ENCODE measurements at regions not wholly inside any gene's neighbourhood (a gene's known extent, or its start where the extent isn't known, plus 50 kb on each side); places are given as distances from the start of the nearest gene placed in this dataset.
A peak's percentile ranks its signal among the peaks of the same experiment; 100 is the strongest.

DNA sequence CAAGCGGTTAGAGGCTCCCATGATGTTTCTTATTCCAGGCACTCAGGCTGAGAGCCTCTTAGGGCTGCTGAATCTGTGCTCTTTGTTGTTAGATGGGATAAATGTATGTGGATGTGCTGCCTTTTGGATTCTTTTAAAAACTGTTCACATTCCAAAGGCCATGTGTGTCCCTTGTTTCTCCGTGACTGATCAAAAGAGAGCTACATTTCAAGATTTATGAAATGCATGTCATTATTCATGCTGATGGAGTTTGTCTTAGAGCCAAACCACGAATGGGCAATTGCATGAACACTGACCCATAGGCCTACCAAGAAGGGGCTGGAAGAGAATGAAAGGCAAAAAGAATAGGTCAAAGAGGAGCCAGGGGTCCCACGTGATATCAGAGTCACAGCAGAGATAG, 104.9 kb upstream of the TSHZ2 start:
- H3K36me3 ChIP-seq = no peaks in the 10 kb centered on the region
- peaks cover 13% of the 10 kb centered on the region for H3K4me1 ChIP-seq (ENCODE audit: low read depth)
- TF ChIP-seq, protein P1, sequence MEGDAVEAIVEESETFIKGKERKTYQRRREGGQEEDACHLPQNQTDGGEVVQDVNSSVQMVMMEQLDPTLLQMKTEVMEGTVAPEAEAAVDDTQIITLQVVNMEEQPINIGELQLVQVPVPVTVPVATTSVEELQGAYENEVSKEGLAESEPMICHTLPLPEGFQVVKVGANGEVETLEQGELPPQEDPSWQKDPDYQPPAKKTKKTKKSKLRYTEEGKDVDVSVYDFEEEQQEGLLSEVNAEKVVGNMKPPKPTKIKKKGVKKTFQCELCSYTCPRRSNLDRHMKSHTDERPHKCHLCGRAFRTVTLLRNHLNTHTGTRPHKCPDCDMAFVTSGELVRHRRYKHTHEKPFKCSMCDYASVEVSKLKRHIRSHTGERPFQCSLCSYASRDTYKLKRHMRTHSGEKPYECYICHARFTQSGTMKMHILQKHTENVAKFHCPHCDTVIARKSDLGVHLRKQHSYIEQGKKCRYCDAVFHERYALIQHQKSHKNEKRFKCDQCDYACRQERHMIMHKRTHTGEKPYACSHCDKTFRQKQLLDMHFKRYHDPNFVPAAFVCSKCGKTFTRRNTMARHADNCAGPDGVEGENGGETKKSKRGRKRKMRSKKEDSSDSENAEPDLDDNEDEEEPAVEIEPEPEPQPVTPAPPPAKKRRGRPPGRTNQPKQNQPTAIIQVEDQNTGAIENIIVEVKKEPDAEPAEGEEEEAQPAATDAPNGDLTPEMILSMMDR (IDR thresholded peaks at IDR 0.05; ENCODE audit: low read depth, low read length) = no peak
- H3K27me3 ChIP-seq = no peaks in the 10 kb centered on the region
- no peaks in the 10 kb centered on the region for H3K9me3 ChIP-seq (ENCODE audit: low read depth)
- H3K27ac ChIP-seq = no peak overlapping the region
- H3K4me3 ChIP-seq = no peak overlapping the region
- DNase-seq (ENCODE audit: low read depth in 1 of 2, low spot score in 1 of 2) = peak in 1 of 2 donors; percentile 6

DNA sequence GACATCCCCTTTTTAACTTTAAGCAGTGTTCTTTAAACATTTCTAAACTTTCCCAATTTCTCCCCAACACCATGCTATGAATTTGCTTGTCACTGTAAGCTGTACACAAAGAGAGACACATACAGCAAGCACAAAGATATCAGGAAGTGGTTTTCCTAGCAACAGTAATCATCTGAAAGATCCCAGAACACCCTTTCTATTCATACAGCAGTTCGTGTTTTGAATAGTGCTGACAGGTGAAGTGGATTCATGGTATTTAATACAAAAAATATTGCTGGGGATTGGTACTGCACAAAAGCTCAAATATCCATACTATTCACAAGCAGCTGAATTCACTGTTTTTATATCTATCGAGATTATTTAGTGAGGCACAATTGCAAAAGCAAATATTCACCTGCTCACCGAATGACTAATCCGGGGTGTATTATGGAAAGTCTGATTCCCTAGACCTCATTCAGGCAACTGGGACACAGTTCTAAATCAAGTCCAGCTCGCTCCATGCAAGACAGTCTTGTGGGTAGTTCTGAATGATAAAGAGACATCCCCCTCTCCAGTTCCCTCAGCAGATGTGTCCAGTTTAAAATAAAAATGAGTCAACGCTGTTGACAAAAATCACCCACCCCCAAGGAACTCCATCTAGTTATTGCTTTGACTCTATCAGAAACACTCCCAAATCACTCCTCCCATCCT, 107.1 kb upstream of the TSHZ2 start:
- Histone ChIP-seq H3K27me3 (no peaks in the 10 kb centered on the region), H3K27ac (peak overlapping the region; percentile 35), H3K4me1 (ENCODE audit: low read depth) (peaks cover 13% of the 10 kb centered on the region), H3K9me3 (ENCODE audit: low read depth) (no peaks in the 10 kb centered on the region), H3K4me3 (no peak overlapping the region), H3K36me3 (no peaks in the 10 kb centered on the region)
- TF ChIP-seq, protein P1 (IDR thresholded peaks at IDR 0.05; ENCODE audit: low read depth, low read length) = no peak
- DNase-seq (ENCODE audit: low read depth in 1 of 2, low spot score in 1 of 2) = no peak

DNA sequence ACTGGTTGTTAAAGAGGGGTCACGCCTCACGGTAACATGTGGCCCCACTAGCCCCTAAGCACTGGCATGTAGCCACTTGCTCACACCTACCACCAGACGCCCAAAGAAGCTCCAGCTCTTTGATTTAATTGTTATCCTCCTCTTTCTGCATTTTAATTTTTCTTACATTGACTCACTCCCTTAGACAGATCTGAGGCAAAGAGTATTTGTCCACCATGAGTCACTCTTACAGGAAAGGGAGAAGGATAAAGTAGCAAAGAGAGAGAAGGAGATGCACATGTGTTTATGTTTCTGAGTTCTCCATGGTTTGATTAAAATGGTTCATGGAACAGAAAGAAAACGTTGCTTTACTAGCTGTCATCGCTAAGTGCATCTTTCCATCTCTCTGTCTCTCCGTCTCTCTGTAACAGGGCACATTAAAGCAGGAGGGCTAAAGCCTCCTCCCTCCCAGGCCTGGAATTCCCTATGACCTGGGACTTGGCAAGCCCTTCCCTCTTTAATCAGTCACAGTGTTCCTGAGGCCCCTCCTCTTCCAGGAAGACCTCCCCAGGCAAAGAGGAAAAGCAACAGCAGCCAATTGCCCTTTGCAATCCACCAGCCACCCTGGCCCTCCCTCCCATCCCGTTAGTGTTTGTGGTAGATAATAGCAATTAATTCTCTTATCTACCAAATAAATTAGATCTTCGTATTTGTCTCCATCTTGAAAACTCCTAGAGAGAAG, 112.8 kb upstream of the TSHZ2 start:
- H3K4me3 ChIP-seq = no peak overlapping the region
- H3K4me1 ChIP-seq (ENCODE audit: low read depth) = no peaks in the 10 kb centered on the region
- DNase-seq (ENCODE audit: low read depth in 1 of 2, low spot score in 1 of 2) = peak in 1 of 2 donors; percentile 75
- no peaks in the 10 kb centered on the region for H3K9me3 ChIP-seq (ENCODE audit: low read depth)
- no peaks in the 10 kb centered on the region for H3K27me3 ChIP-seq
- H3K27ac ChIP-seq = no peak overlapping the region
- H3K36me3 ChIP-seq = no peaks in the 10 kb centered on the region
- TF ChIP-seq, protein P1 (IDR thresholded peaks at IDR 0.05; ENCODE audit: low read depth, low read length) = no peak

DNA sequence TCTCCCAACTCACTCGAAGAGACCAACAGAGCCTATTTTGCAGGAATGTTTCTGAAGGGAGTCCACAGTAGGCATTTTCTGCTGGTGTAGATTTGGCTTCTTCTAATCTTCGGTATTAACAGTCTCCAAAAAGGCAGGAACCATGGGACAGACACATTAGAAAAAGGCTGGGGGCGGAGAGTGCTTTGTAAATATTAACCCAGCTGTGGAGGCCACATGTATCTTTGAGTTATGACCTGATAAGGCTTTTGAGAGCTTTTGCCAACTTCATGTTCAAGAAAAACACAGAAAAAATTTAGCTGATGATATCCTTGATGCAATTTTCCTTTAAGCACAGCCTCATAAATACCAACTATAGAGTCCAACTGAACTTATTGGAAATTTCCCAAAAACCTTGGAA, 119.4 kb upstream of the TSHZ2 start:
- TF ChIP-seq, protein P1 (IDR thresholded peaks at IDR 0.05; ENCODE audit: low read depth, low read length) = no peak
- no peaks in the 10 kb centered on the region for H3K9me3 ChIP-seq (ENCODE audit: low read depth)
- no peak overlapping the region for H3K27ac ChIP-seq
- H3K4me1 ChIP-seq (ENCODE audit: low read depth) = no peaks in the 10 kb centered on the region
- H3K27me3 ChIP-seq = no peaks in the 10 kb centered on the region
- no peak overlapping the region for H3K4me3 ChIP-seq
- no peaks in the 10 kb centered on the region for H3K36me3 ChIP-seq
- DNase-seq (ENCODE audit: low read depth in 1 of 2, low spot score in 1 of 2) = peak in 1 of 2 donors; percentile 12

DNA sequence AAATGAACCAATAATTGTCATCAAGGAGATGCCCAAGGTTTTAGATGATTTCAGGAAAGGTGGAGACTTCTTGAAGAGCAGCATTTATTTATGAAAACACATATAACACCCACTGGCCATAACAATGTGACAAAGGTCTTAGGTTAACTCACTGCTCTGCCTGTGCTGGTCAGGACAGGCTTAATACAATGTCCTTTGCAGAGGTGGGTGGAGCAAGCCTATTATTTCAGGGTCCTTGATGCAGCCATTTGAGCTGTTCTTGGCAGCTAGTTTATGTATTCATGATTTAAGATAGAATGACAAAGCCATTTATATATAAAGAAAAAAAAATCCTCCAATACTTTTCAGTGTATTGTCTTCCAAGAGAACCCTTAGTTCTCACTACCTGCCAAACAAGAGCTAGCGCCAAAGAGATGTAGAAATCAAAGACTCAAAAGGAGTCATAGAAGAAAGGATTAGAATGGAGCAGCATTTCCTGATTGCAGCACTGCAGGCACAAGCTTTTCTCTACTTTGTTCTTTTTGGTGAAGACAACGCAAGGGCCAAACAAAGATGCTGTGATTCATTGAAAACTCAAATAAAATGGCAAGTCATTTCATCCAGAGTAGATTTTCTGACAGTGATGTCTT, 124.3 kb upstream of the TSHZ2 start:
- Histone ChIP-seq H3K4me1 (ENCODE audit: low read depth) (no peaks in the 10 kb centered on the region), H3K27ac (no peak overlapping the region), H3K27me3 (no peaks in the 10 kb centered on the region), H3K9me3 (ENCODE audit: low read depth) (no peaks in the 10 kb centered on the region), H3K4me3 (no peak overlapping the region), H3K36me3 (no peaks in the 10 kb centered on the region)
- DNase-seq (ENCODE audit: low read depth in 1 of 2, low spot score in 1 of 2) = no peak
- TF ChIP-seq, protein P1 (IDR thresholded peaks at IDR 0.05; ENCODE audit: low read depth, low read length) = no peak

Measured in cardiac muscle cell (in vitro differentiated cells and primary cell).